ENCODE measurements at regions not wholly inside any gene's neighbourhood (a gene's known extent, or its start where the extent isn't known, plus 50 kb on each side); places are given as distances from the start of the nearest gene placed in this dataset.

DNA sequence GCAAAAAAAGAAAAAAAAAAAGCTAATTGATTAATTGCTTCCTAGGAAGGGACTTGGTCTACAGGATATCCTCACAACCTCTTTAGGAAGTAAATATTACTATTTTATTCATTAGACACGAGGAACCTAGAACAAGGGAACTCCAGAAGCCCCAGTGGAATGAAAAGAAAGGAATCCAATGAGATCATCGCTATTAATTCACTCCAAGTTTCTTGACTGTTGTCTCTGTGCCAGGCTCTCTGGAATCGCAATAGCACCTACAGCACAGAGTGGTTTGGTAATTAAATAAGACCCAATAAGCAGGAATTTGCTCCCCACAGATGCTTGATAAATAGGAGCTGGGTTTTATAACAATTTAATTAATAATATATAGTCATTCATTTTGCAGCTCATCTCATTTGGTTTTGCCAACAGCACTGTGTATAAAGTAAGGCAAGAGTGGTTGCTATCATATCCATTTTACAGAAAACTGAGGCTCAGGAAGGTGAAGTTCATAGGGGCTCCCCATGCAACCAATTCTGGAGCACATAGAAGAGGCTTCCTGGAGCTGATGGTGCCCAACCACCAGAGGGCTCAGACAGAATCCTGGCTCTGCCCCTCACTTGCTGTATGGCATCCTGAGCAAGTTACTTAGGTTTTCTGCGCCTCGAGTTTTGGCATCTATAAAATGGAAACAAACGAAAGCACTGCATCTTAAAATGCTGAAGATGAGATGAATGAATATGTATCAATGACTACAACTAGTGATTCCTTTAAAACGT, 420.2 kb downstream of the MED13L start:
- WGBS (ENCODE audit: extremely low coverage, insufficient coverage, insufficient read length): no CpG with 5 or more reads among the region's 7 CpGs
- no peak overlapping the region for H2AFZ ChIP-seq (ENCODE audit: insufficient read depth, low read length, poor library complexity)
- no peak overlapping the region for H2BK5ac ChIP-seq (ENCODE audit: low read depth, low read length, poor library complexity)
- H3K9me3 ChIP-seq (ENCODE audit: insufficient read depth, low read depth, low read length): no peaks in the 10 kb centered on the region
- no peak overlapping the region for H3K4ac ChIP-seq (ENCODE audit: low read depth, low read length)
- no peak overlapping the region for H2BK12ac ChIP-seq (ENCODE audit: low read length)
- no peak overlapping the region for H4K12ac ChIP-seq (ENCODE audit: low read depth, low read length)
- no peak overlapping the region for H3K23ac ChIP-seq (ENCODE audit: low read length)
- no peak overlapping the region for H3K4me2 ChIP-seq (ENCODE audit: low read length)
- H4K91ac ChIP-seq (ENCODE audit: low read depth, low read length): no peak overlapping the region
- H3K18ac ChIP-seq (ENCODE audit: low read length): no peak overlapping the region
- no peak overlapping the region for H3K14ac ChIP-seq (ENCODE audit: low read length)
- H3K79me1 ChIP-seq (ENCODE audit: low read length): no peaks in the 10 kb centered on the region
- no peak overlapping the region for H3K9ac ChIP-seq (ENCODE audit: low read length)
- H3K36me3 ChIP-seq (ENCODE audit: control insufficient read depth in 1 of 2, insufficient read depth in 2 of 2, low read length in 2 of 2): no peaks in the 10 kb centered on the region
- no peak overlapping the region for H2AK5ac ChIP-seq (ENCODE audit: low read length)
- H2BK120ac ChIP-seq (ENCODE audit: insufficient read depth, low read length, poor library complexity): no peak overlapping the region
- no peaks in the 10 kb centered on the region for H3K27me3 ChIP-seq (ENCODE audit: insufficient read depth, low read length)
- DNase-seq: no peak
- no peak overlapping the region for H3K27ac ChIP-seq (ENCODE audit: low read depth, low read length)
- no peaks in the 10 kb centered on the region for H3K4me1 ChIP-seq (ENCODE audit: control insufficient read depth in 1 of 2, insufficient read depth in 2 of 2, low read length in 2 of 2)
- no peak overlapping the region for H4K8ac ChIP-seq (ENCODE audit: low read depth, low read length)
- no peaks in the 10 kb centered on the region for H3K79me2 ChIP-seq (ENCODE audit: control insufficient read depth, insufficient read depth, low read length, poor library complexity)
- H3K4me3 ChIP-seq (ENCODE audit: low read depth, low read length): no peak overlapping the region

DNA sequence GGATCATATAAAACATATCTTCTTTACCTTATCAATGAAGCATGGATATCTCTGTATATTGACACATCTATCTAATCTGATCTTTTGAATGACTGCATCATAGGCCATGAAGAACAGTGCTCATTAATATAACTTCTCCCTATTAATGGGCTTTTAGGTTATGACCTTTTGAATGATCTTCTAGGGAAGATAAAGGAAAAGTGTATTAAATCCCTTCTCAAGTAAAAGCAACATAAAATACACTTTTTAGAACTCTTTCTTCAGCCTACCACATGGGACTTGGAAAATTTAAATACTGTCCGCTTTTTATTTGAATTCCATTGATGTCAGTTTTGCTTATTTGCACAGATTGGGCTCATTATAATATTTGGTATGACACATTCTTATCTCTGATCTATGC, 425.4 kb downstream of the MED13L start:
- Histone ChIP-seq H4K12ac (ENCODE audit: low read depth, low read length) (no peak overlapping the region), H3K14ac (ENCODE audit: low read length) (no peak overlapping the region), H2BK120ac (ENCODE audit: insufficient read depth, low read length, poor library complexity) (no peak overlapping the region), H3K79me2 (ENCODE audit: control insufficient read depth, insufficient read depth, low read length, poor library complexity) (no peaks in the 10 kb centered on the region), H2AK5ac (ENCODE audit: low read length) (no peak overlapping the region), H2AFZ (ENCODE audit: insufficient read depth, low read length, poor library complexity) (no peak overlapping the region), H3K23ac (ENCODE audit: low read length) (no peak overlapping the region), H4K91ac (ENCODE audit: low read depth, low read length) (no peak overlapping the region), H3K4ac (ENCODE audit: low read depth, low read length) (no peak overlapping the region), H3K79me1 (ENCODE audit: low read length) (no peaks in the 10 kb centered on the region), H3K4me1 (ENCODE audit: control insufficient read depth in 1 of 2, insufficient read depth in 2 of 2, low read length in 2 of 2) (no peaks in the 10 kb centered on the region), H3K27me3 (ENCODE audit: insufficient read depth, low read length) (no peaks in the 10 kb centered on the region), H3K36me3 (ENCODE audit: control insufficient read depth in 1 of 2, insufficient read depth in 2 of 2, low read length in 2 of 2) (no peaks in the 10 kb centered on the region), H3K4me2 (ENCODE audit: low read length) (no peak overlapping the region), H2BK5ac (ENCODE audit: low read depth, low read length, poor library complexity) (no peak overlapping the region), H3K18ac (ENCODE audit: low read length) (no peak overlapping the region), H3K27ac (ENCODE audit: low read depth, low read length) (no peak overlapping the region), H3K9ac (ENCODE audit: low read length) (no peak overlapping the region), H2BK12ac (ENCODE audit: low read length) (no peak overlapping the region), H4K8ac (ENCODE audit: low read depth, low read length) (no peak overlapping the region), H3K9me3 (ENCODE audit: insufficient read depth, low read depth, low read length) (no peaks in the 10 kb centered on the region), H3K4me3 (ENCODE audit: low read depth, low read length) (no peak overlapping the region)
- DNase-seq: no peak
- no CpG with 5 or more reads among the region's 1 CpG for WGBS (ENCODE audit: extremely low coverage, insufficient coverage, insufficient read length)

DNA sequence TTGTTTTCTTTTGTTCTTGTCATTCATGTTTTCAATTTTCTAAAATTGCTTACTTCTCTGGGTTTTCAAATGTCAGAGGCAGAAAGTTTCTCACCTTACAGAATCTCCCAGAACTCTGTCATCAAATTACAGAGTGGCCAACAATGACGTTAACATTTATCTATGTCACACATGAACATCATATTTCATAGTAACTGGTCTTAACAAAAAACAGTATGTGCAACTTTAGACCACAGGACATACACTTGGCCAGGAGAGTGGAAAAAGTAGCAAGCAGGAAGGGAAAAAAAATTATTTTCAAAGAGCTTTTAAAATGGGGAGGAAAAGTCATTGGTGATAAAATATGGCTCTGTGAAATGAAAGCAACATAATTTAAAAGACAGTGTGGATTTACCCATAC, 426.5 kb downstream of the MED13L start:
- no peak overlapping the region for H2BK12ac ChIP-seq (ENCODE audit: low read length)
- H3K27ac ChIP-seq (ENCODE audit: low read depth, low read length): no peak overlapping the region
- no peaks in the 10 kb centered on the region for H3K27me3 ChIP-seq (ENCODE audit: insufficient read depth, low read length)
- H2BK120ac ChIP-seq (ENCODE audit: insufficient read depth, low read length, poor library complexity): no peak overlapping the region
- no peak overlapping the region for H4K8ac ChIP-seq (ENCODE audit: low read depth, low read length)
- no peak overlapping the region for H3K9ac ChIP-seq (ENCODE audit: low read length)
- no peaks in the 10 kb centered on the region for H3K79me2 ChIP-seq (ENCODE audit: control insufficient read depth, insufficient read depth, low read length, poor library complexity)
- H2AK5ac ChIP-seq (ENCODE audit: low read length): no peak overlapping the region
- no peak overlapping the region for H3K23ac ChIP-seq (ENCODE audit: low read length)
- H3K4ac ChIP-seq (ENCODE audit: low read depth, low read length): no peak overlapping the region
- no peak overlapping the region for H3K4me3 ChIP-seq (ENCODE audit: low read depth, low read length)
- no peak overlapping the region for H3K4me2 ChIP-seq (ENCODE audit: low read length)
- H4K91ac ChIP-seq (ENCODE audit: low read depth, low read length): no peak overlapping the region
- no peak overlapping the region for H4K12ac ChIP-seq (ENCODE audit: low read depth, low read length)
- no peaks in the 10 kb centered on the region for H3K9me3 ChIP-seq (ENCODE audit: insufficient read depth, low read depth, low read length)
- H3K36me3 ChIP-seq (ENCODE audit: control insufficient read depth in 1 of 2, insufficient read depth in 2 of 2, low read length in 2 of 2): no peaks in the 10 kb centered on the region
- H3K4me1 ChIP-seq (ENCODE audit: control insufficient read depth in 1 of 2, insufficient read depth in 2 of 2, low read length in 2 of 2): peaks cover 0 to 2% of the 10 kb centered on the region in 2 experiments
- H3K14ac ChIP-seq (ENCODE audit: low read length): no peak overlapping the region
- no peak overlapping the region for H3K18ac ChIP-seq (ENCODE audit: low read length)
- no peak overlapping the region for H2BK5ac ChIP-seq (ENCODE audit: low read depth, low read length, poor library complexity)
- H3K79me1 ChIP-seq (ENCODE audit: low read length): no peaks in the 10 kb centered on the region
- no peak for DNase-seq
- no peak overlapping the region for H2AFZ ChIP-seq (ENCODE audit: insufficient read depth, low read length, poor library complexity)
- no CpG with 5 or more reads among the region's 1 CpG for WGBS (ENCODE audit: extremely low coverage, insufficient coverage, insufficient read length)

DNA sequence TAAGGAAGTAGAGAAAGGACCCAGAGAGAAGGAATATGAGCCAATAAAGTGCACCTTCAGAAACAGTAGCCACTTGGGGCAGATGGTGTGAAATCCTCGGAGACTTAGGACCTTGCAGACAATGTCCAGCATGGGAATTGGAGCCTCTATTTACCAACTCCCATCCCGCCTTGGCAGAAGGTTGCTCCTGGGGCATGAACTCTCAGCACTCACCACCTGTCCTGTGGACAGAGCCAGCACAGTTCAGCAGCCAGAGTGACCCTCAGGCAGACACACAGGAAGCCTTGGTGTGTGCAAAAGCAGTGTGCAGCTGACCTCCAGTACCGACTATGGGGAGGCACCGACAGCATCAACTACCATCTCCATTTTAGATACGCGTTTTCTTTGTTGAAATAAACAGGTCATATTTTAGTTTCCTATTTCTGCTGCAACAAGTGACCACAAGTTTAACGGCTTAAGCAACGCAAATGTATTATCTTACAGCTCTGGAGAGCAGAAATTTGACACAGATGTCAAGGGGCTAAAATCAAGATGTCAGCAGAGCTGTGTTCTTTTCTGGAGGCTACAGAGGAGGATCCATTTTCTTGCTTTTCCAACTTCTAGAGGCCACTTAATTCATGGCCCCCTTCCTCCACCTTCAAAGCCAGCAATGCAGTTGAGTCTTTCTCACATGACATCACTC, 428.1 kb downstream of the MED13L start:
- Histone ChIP-seq H4K12ac (ENCODE audit: low read depth, low read length) (no peak overlapping the region), H3K4ac (ENCODE audit: low read depth, low read length) (no peak overlapping the region), H2AK5ac (ENCODE audit: low read length) (no peak overlapping the region), H4K8ac (ENCODE audit: low read depth, low read length) (no peak overlapping the region), H3K14ac (ENCODE audit: low read length) (no peak overlapping the region), H3K9me3 (ENCODE audit: insufficient read depth, low read depth, low read length) (no peaks in the 10 kb centered on the region), H2BK5ac (ENCODE audit: low read depth, low read length, poor library complexity) (no peak overlapping the region), H2AFZ (ENCODE audit: insufficient read depth, low read length, poor library complexity) (no peak overlapping the region), H3K4me2 (ENCODE audit: low read length) (no peak overlapping the region), H3K18ac (ENCODE audit: low read length) (no peak overlapping the region), H3K79me1 (ENCODE audit: low read length) (no peaks in the 10 kb centered on the region), H3K79me2 (ENCODE audit: control insufficient read depth, insufficient read depth, low read length, poor library complexity) (no peaks in the 10 kb centered on the region), H3K4me3 (ENCODE audit: low read depth, low read length) (no peak overlapping the region), H3K4me1 (ENCODE audit: control insufficient read depth in 1 of 2, insufficient read depth in 2 of 2, low read length in 2 of 2) (peaks cover 0 to 2% of the 10 kb centered on the region in 2 experiments), H3K36me3 (ENCODE audit: control insufficient read depth in 1 of 2, insufficient read depth in 2 of 2, low read length in 2 of 2) (no peaks in the 10 kb centered on the region), H3K27ac (ENCODE audit: low read depth, low read length) (no peak overlapping the region), H4K91ac (ENCODE audit: low read depth, low read length) (no peak overlapping the region), H3K27me3 (ENCODE audit: insufficient read depth, low read length) (no peaks in the 10 kb centered on the region), H3K23ac (ENCODE audit: low read length) (no peak overlapping the region), H2BK120ac (ENCODE audit: insufficient read depth, low read length, poor library complexity) (no peak overlapping the region), H2BK12ac (ENCODE audit: low read length) (no peak overlapping the region), H3K9ac (ENCODE audit: low read length) (no peak overlapping the region)
- DNase-seq: no peak
- WGBS (ENCODE audit: extremely low coverage, insufficient coverage, insufficient read length): no CpG with 5 or more reads among the region's 8 CpGs

Measured in trophoblast cell (in vitro differentiated cells and primary cell).